ENCODE measurements at regions not wholly inside any gene's neighbourhood (a gene's known extent, or its start where the extent isn't known, plus 50 kb on each side); places are given as distances from the start of the nearest gene placed in this dataset.

GRCh38 chr9:6090277-6091210 lies 75.1 kb upstream of the RANBP6 start:
- Histone ChIP-seq H3K9ac (ENCODE audit: low read depth in 1 of 3, low read length in 3 of 3) (no peak overlapping the region), H3K4me1 (ENCODE audit: control insufficient read depth in 3 of 3, insufficient read depth in 3 of 3, low read length in 3 of 3) (peaks cover 0 to 8% (median 0%) of the 10 kb centered on the region in 3 donors), H3K4me3 (ENCODE audit: low read length in 3 of 3) (no peak overlapping the region), H3K27ac (ENCODE audit: low read depth, low read length) (no peak overlapping the region), H3K9me3 (ENCODE audit: control insufficient read depth in 3 of 3, low read length in 3 of 3) (no peaks in the 10 kb centered on the region), H3K27me3 (ENCODE audit: control insufficient read depth in 3 of 3, insufficient read depth in 3 of 3, low read length in 3 of 3) (no peaks in the 10 kb centered on the region), H3K36me3 (ENCODE audit: control insufficient read depth in 3 of 3, insufficient read depth in 3 of 3, low read length in 3 of 3) (no peaks in the 10 kb centered on the region)

- Histone ChIP-seq H3K27me3 (ENCODE audit: control insufficient read depth in 3 of 3, insufficient read depth in 3 of 3, low read length in 3 of 3) (no peaks in the 10 kb centered on the region), H3K27ac (ENCODE audit: low read depth, low read length) (no peak overlapping the region), H3K36me3 (ENCODE audit: control insufficient read depth in 3 of 3, insufficient read depth in 3 of 3, low read length in 3 of 3) (no peaks in the 10 kb centered on the region), H3K4me1 (ENCODE audit: control insufficient read depth in 3 of 3, insufficient read depth in 3 of 3, low read length in 3 of 3) (peaks cover 0 to 8% (median 0%) of the 10 kb centered on the region in 3 donors), H3K4me3 (ENCODE audit: low read length in 3 of 3) (no peak overlapping the region), H3K9ac (ENCODE audit: low read depth in 1 of 3, low read length in 3 of 3) (no peak overlapping the region), H3K9me3 (ENCODE audit: control insufficient read depth in 3 of 3, low read length in 3 of 3) (no peaks in the 10 kb centered on the region)
Measured at GRCh38 chr9:6089300-6089699, 73.9 kb upstream of the RANBP6 start.

- no peak overlapping the region for H3K27ac ChIP-seq (ENCODE audit: low read depth, low read length)
- no peaks in the 10 kb centered on the region for H3K27me3 ChIP-seq (ENCODE audit: control insufficient read depth in 3 of 3, insufficient read depth in 3 of 3, low read length in 3 of 3)
- no peak overlapping the region for H3K9ac ChIP-seq (ENCODE audit: low read depth in 1 of 3, low read length in 3 of 3)
- H3K36me3 ChIP-seq (ENCODE audit: control insufficient read depth in 3 of 3, insufficient read depth in 3 of 3, low read length in 3 of 3), result no peaks in the 10 kb centered on the region
- H3K4me3 ChIP-seq (ENCODE audit: low read length in 3 of 3), result no peak overlapping the region
- H3K4me1 ChIP-seq (ENCODE audit: control insufficient read depth in 3 of 3, insufficient read depth in 3 of 3, low read length in 3 of 3), result peaks cover 0 to 8% (median 0%) of the 10 kb centered on the region in 3 donors
- H3K9me3 ChIP-seq (ENCODE audit: control insufficient read depth in 3 of 3, low read length in 3 of 3), result no peaks in the 10 kb centered on the region
Measured at GRCh38 chr9:6086006-6086655, 70.7 kb upstream of the RANBP6 start.

- H3K4me3 ChIP-seq (ENCODE audit: low read length in 3 of 3), result peak overlapping the region; percentile 75 to 89 (median 80)
- no peaks in the 10 kb centered on the region for H3K36me3 ChIP-seq (ENCODE audit: control insufficient read depth in 3 of 3, insufficient read depth in 3 of 3, low read length in 3 of 3)
- H3K27ac ChIP-seq (ENCODE audit: low read depth, low read length), result peak overlapping the region; percentile 66
- no peaks in the 10 kb centered on the region for H3K27me3 ChIP-seq (ENCODE audit: control insufficient read depth in 3 of 3, insufficient read depth in 3 of 3, low read length in 3 of 3)
- peak overlapping the region; percentile 51 to 78 (median 65) for H3K9ac ChIP-seq (ENCODE audit: low read depth in 1 of 3, low read length in 3 of 3)
- H3K9me3 ChIP-seq (ENCODE audit: control insufficient read depth in 3 of 3, low read length in 3 of 3), result no peaks in the 10 kb centered on the region
- H3K4me1 ChIP-seq (ENCODE audit: control insufficient read depth in 3 of 3, insufficient read depth in 3 of 3, low read length in 3 of 3), result no peaks in the 10 kb centered on the region
Measured at GRCh38 chr9:6080154-6080716, 64.8 kb upstream of the RANBP6 start.

GRCh38 chr9:6079386-6079785 lies 64.0 kb upstream of the RANBP6 start:
- Histone ChIP-seq H3K4me3 (ENCODE audit: low read length in 3 of 3) (peak overlapping the region; percentile 75 to 89 (median 80)), H3K27ac (ENCODE audit: low read depth, low read length) (no peak overlapping the region), H3K27me3 (ENCODE audit: control insufficient read depth in 3 of 3, insufficient read depth in 3 of 3, low read length in 3 of 3) (no peaks in the 10 kb centered on the region), H3K36me3 (ENCODE audit: control insufficient read depth in 3 of 3, insufficient read depth in 3 of 3, low read length in 3 of 3) (no peaks in the 10 kb centered on the region), H3K9me3 (ENCODE audit: control insufficient read depth in 3 of 3, low read length in 3 of 3) (no peaks in the 10 kb centered on the region), H3K9ac (ENCODE audit: low read depth in 1 of 3, low read length in 3 of 3) (no peak overlapping the region), H3K4me1 (ENCODE audit: control insufficient read depth in 3 of 3, insufficient read depth in 3 of 3, low read length in 3 of 3) (no peaks in the 10 kb centered on the region)

GRCh38 chr9:6078382-6079105 lies 63.1 kb upstream of the RANBP6 start:
- no peak overlapping the region for H3K27ac ChIP-seq (ENCODE audit: low read depth, low read length)
- no peak overlapping the region for H3K9ac ChIP-seq (ENCODE audit: low read depth in 1 of 3, low read length in 3 of 3)
- no peak overlapping the region for H3K4me3 ChIP-seq (ENCODE audit: low read length in 3 of 3)
- no peaks in the 10 kb centered on the region for H3K4me1 ChIP-seq (ENCODE audit: control insufficient read depth in 3 of 3, insufficient read depth in 3 of 3, low read length in 3 of 3)
- no peaks in the 10 kb centered on the region for H3K27me3 ChIP-seq (ENCODE audit: control insufficient read depth in 3 of 3, insufficient read depth in 3 of 3, low read length in 3 of 3)
- no peaks in the 10 kb centered on the region for H3K36me3 ChIP-seq (ENCODE audit: control insufficient read depth in 3 of 3, insufficient read depth in 3 of 3, low read length in 3 of 3)
- H3K9me3 ChIP-seq (ENCODE audit: control insufficient read depth in 3 of 3, low read length in 3 of 3), result no peaks in the 10 kb centered on the region

GRCh38 chr9:6076851-6077250 lies 61.4 kb upstream of the RANBP6 start:
- H3K27ac ChIP-seq (ENCODE audit: low read depth, low read length), result no peak overlapping the region
- no peaks in the 10 kb centered on the region for H3K4me1 ChIP-seq (ENCODE audit: control insufficient read depth in 3 of 3, insufficient read depth in 3 of 3, low read length in 3 of 3)
- H3K9me3 ChIP-seq (ENCODE audit: control insufficient read depth in 3 of 3, low read length in 3 of 3), result no peaks in the 10 kb centered on the region
- H3K27me3 ChIP-seq (ENCODE audit: control insufficient read depth in 3 of 3, insufficient read depth in 3 of 3, low read length in 3 of 3), result no peaks in the 10 kb centered on the region
- no peak overlapping the region for H3K9ac ChIP-seq (ENCODE audit: low read depth in 1 of 3, low read length in 3 of 3)
- H3K4me3 ChIP-seq (ENCODE audit: low read length in 3 of 3), result no peak overlapping the region
- no peaks in the 10 kb centered on the region for H3K36me3 ChIP-seq (ENCODE audit: control insufficient read depth in 3 of 3, insufficient read depth in 3 of 3, low read length in 3 of 3)

- no peaks in the 10 kb centered on the region for H3K4me1 ChIP-seq (ENCODE audit: control insufficient read depth in 3 of 3, insufficient read depth in 3 of 3, low read length in 3 of 3)
- H3K27ac ChIP-seq (ENCODE audit: low read depth, low read length), result no peak overlapping the region
- H3K9me3 ChIP-seq (ENCODE audit: control insufficient read depth in 3 of 3, low read length in 3 of 3), result peaks cover 0 to 5% (median 2%) of the 10 kb centered on the region in 3 donors
- H3K4me3 ChIP-seq (ENCODE audit: low read length in 3 of 3), result no peak overlapping the region
- no peaks in the 10 kb centered on the region for H3K36me3 ChIP-seq (ENCODE audit: control insufficient read depth in 3 of 3, insufficient read depth in 3 of 3, low read length in 3 of 3)
- H3K27me3 ChIP-seq (ENCODE audit: control insufficient read depth in 3 of 3, insufficient read depth in 3 of 3, low read length in 3 of 3), result no peaks in the 10 kb centered on the region
- H3K9ac ChIP-seq (ENCODE audit: low read depth in 1 of 3, low read length in 3 of 3), result no peak overlapping the region
Measured at GRCh38 chr9:6073731-6074130, 58.3 kb upstream of the RANBP6 start.

- no peaks in the 10 kb centered on the region for H3K27me3 ChIP-seq (ENCODE audit: control insufficient read depth in 3 of 3, insufficient read depth in 3 of 3, low read length in 3 of 3)
- no peak overlapping the region for H3K9ac ChIP-seq (ENCODE audit: low read depth in 1 of 3, low read length in 3 of 3)
- H3K4me3 ChIP-seq (ENCODE audit: low read length in 3 of 3), result no peak overlapping the region
- H3K27ac ChIP-seq (ENCODE audit: low read depth, low read length), result no peak overlapping the region
- H3K9me3 ChIP-seq (ENCODE audit: control insufficient read depth in 3 of 3, low read length in 3 of 3), result peaks cover 0 to 5% (median 2%) of the 10 kb centered on the region in 3 donors
- H3K36me3 ChIP-seq (ENCODE audit: control insufficient read depth in 3 of 3, insufficient read depth in 3 of 3, low read length in 3 of 3), result no peaks in the 10 kb centered on the region
- no peaks in the 10 kb centered on the region for H3K4me1 ChIP-seq (ENCODE audit: control insufficient read depth in 3 of 3, insufficient read depth in 3 of 3, low read length in 3 of 3)
Measured at GRCh38 chr9:6072865-6073264, 57.4 kb upstream of the RANBP6 start.
